ENCODE measurements at regions not wholly inside any gene's neighbourhood (a gene's known extent, or its start where the extent isn't known, plus 50 kb on each side); places are given as distances from the start of the nearest gene placed in this dataset.

- Histone ChIP-seq H3K9me3 (ENCODE audit: low read depth, low read length, poor library complexity, severe bottlenecking) (no peaks in the 10 kb centered on the region), H3K27ac (ENCODE audit: low read depth, low read length, poor library complexity, severe bottlenecking) (no peak overlapping the region), H3K4me1 (ENCODE audit: insufficient read depth, low read length, poor library complexity, severe bottlenecking) (no peaks in the 10 kb centered on the region), H3K4me3 (ENCODE audit: low read depth, low read length, poor library complexity, severe bottlenecking) (no peak overlapping the region), H3K27me3 (replicated peaks; ENCODE audit: insufficient read depth, low read depth, low read length, poor library complexity) (peaks cover 10% of the 10 kb centered on the region), H3K36me3 (ENCODE audit: insufficient read depth, low read length, poor library complexity, severe bottlenecking) (no peaks in the 10 kb centered on the region)
- CTCF ChIA-PET = no interaction called here
- intact Hi-C loops (cut with micrococcal nuclease; ENCODE audit: unreplicated experiment) = no loop called here
- no TSS peak for BruUV-seq (replicated peaks)
- POLR2A ChIA-PET (ENCODE audit: low non-redundant PET) = no interaction called here
- no peak for DNase-seq (ENCODE audit: low spot score)
- no peak for TF ChIP-seq EZH2 (IDR thresholded peaks at IDR 0.05; ENCODE audit: borderline replicate concordance, low read depth, low read length, poor library complexity, severe bottlenecking)
Measured at GRCh38 chr14:30165255-30165654, 237.6 kb upstream of the PRKD1 start.

DNA sequence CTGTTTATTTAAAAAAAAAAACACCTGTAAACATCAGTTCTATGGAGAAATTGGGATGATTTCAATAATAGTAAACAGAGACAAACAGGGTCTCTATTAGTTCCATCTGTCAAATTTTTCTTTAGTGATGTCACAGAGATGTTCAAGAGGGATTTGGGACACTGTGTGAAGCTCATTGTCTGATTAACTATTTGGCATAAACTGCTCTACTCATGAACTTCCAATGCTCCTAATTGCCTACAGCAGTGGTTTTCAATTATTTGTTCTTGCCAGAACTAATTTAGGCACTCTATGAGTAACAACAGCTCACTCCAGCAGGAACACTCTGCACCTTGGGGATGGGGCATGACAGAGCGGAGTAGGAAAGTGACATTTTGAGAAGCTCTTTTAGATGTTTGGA, 250.1 kb upstream of the PRKD1 start:
- Histone ChIP-seq H3K27ac (ENCODE audit: low read depth, low read length, poor library complexity, severe bottlenecking) (no peak overlapping the region), H3K4me3 (ENCODE audit: low read depth, low read length, poor library complexity, severe bottlenecking) (no peak overlapping the region), H3K27me3 (replicated peaks; ENCODE audit: insufficient read depth, low read depth, low read length, poor library complexity) (no peaks in the 10 kb centered on the region), H3K9me3 (ENCODE audit: low read depth, low read length, poor library complexity, severe bottlenecking) (no peaks in the 10 kb centered on the region), H3K36me3 (ENCODE audit: insufficient read depth, low read length, poor library complexity, severe bottlenecking) (no peaks in the 10 kb centered on the region), H3K4me1 (ENCODE audit: insufficient read depth, low read length, poor library complexity, severe bottlenecking) (no peaks in the 10 kb centered on the region)
- CTCF ChIA-PET = no interaction called here
- intact Hi-C loops (cut with micrococcal nuclease; ENCODE audit: unreplicated experiment) = no loop called here
- no peak for DNase-seq (ENCODE audit: low spot score)
- BruUV-seq (replicated peaks) = no TSS peak
- TF ChIP-seq CTCF (conservative IDR thresholded peaks at IDR 0.05; ENCODE audit: low read depth, low read length) (no peak), EZH2 (IDR thresholded peaks at IDR 0.05; ENCODE audit: borderline replicate concordance, low read depth, low read length, poor library complexity, severe bottlenecking) (no peak)
- POLR2A ChIA-PET (ENCODE audit: low non-redundant PET) = no interaction called here

GRCh38 chr14:30179381-30180130, 251.9 kb upstream of the PRKD1 start:
- Histone ChIP-seq H3K4me1 (ENCODE audit: insufficient read depth, low read length, poor library complexity, severe bottlenecking) (no peaks in the 10 kb centered on the region), H3K27ac (ENCODE audit: low read depth, low read length, poor library complexity, severe bottlenecking) (no peak overlapping the region), H3K9me3 (ENCODE audit: low read depth, low read length, poor library complexity, severe bottlenecking) (no peaks in the 10 kb centered on the region), H3K4me3 (ENCODE audit: low read depth, low read length, poor library complexity, severe bottlenecking) (no peak overlapping the region), H3K36me3 (ENCODE audit: insufficient read depth, low read length, poor library complexity, severe bottlenecking) (no peaks in the 10 kb centered on the region), H3K27me3 (replicated peaks; ENCODE audit: insufficient read depth, low read depth, low read length, poor library complexity) (no peaks in the 10 kb centered on the region)
- TF ChIP-seq EZH2 (IDR thresholded peaks at IDR 0.05; ENCODE audit: borderline replicate concordance, low read depth, low read length, poor library complexity, severe bottlenecking) (no peak), CTCF (conservative IDR thresholded peaks at IDR 0.05; ENCODE audit: low read depth, low read length) (no peak)
- CTCF ChIA-PET = no interaction called here
- POLR2A ChIA-PET (ENCODE audit: low non-redundant PET) = no interaction called here
- intact Hi-C loops (cut with micrococcal nuclease; ENCODE audit: unreplicated experiment) = no loop called here
- no TSS peak for BruUV-seq (replicated peaks)
- DNase-seq (ENCODE audit: low spot score) = no peak

DNA sequence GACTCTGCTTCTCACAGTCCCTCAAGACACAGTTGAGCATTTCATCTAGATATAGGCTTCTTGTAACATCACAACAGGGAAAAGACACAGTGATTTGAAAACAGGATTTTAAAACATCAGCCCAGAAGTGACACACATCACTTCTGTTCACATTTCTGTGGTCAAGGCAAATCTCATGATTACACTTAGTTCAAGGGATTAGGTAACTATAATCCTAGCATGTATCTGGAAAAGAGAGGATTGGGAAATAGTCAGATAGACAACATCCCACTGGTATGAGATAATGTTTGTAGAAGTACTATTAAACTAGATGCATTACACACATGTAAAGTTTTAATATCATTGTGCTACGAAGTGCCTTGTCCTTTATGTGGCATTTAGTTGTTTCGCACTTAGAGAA, 252.6 kb upstream of the PRKD1 start:
- ChIA-PET CTCF (no interaction called here), POLR2A (ENCODE audit: low non-redundant PET) (no interaction called here)
- TF ChIP-seq CTCF (conservative IDR thresholded peaks at IDR 0.05; ENCODE audit: low read depth, low read length) (no peak), EZH2 (IDR thresholded peaks at IDR 0.05; ENCODE audit: borderline replicate concordance, low read depth, low read length, poor library complexity, severe bottlenecking) (no peak)
- Histone ChIP-seq H3K27me3 (replicated peaks; ENCODE audit: insufficient read depth, low read depth, low read length, poor library complexity) (no peaks in the 10 kb centered on the region), H3K9me3 (ENCODE audit: low read depth, low read length, poor library complexity, severe bottlenecking) (no peaks in the 10 kb centered on the region), H3K36me3 (ENCODE audit: insufficient read depth, low read length, poor library complexity, severe bottlenecking) (no peaks in the 10 kb centered on the region), H3K27ac (ENCODE audit: low read depth, low read length, poor library complexity, severe bottlenecking) (no peak overlapping the region), H3K4me3 (ENCODE audit: low read depth, low read length, poor library complexity, severe bottlenecking) (no peak overlapping the region), H3K4me1 (ENCODE audit: insufficient read depth, low read length, poor library complexity, severe bottlenecking) (no peaks in the 10 kb centered on the region)
- intact Hi-C loops (cut with micrococcal nuclease; ENCODE audit: unreplicated experiment) = no loop called here
- no TSS peak for BruUV-seq (replicated peaks)
- no peak for DNase-seq (ENCODE audit: low spot score)
